ENCODE measurements at regions not wholly inside any gene's neighbourhood (a gene's known extent, or its start where the extent isn't known, plus 50 kb on each side); places are given as distances from the start of the nearest gene placed in this dataset.

GRCh38 chr1:56295949-56296929, 283.1 kb downstream of the PLPP3 start:
- Histone ChIP-seq H3K79me1 (ENCODE audit: low read depth, low read length) (no peaks in the 10 kb centered on the region), H3K56ac (replicated peaks; ENCODE audit: insufficient read length, low read depth, low read length) (no peak overlapping the region), H3K18ac (ENCODE audit: extremely low read depth, low read length) (no peak overlapping the region), H3K4me1 (replicated peaks in 1 of 4; ENCODE audit: control insufficient read depth in 3 of 4, insufficient read depth in 4 of 4, low read length in 3 of 4) (peaks cover 0 to 6% (median 1%) of the 10 kb centered on the region in 4 experiments; a peak in 5 of 7 replicates), H2BK20ac (ENCODE audit: low read length) (no peak overlapping the region), H2BK15ac (ENCODE audit: low read length) (no peak overlapping the region), H2BK5ac (ENCODE audit: low read depth, low read length) (no peak overlapping the region), H3K9ac (replicated peaks in 1 of 4; ENCODE audit: extremely low read depth in 1 of 4, low read depth in 3 of 4, low read length in 3 of 4) (no peak overlapping the region), H4K20me1 (replicated peaks in 1 of 2; ENCODE audit: control insufficient read depth in 1 of 2, insufficient read depth in 2 of 2, low read length in 2 of 2) (no peaks in the 10 kb centered on the region), H3K79me2 (ENCODE audit: control insufficient read depth in 1 of 2, insufficient read depth in 2 of 2, low read length in 2 of 2) (no peaks in the 10 kb centered on the region), H3K23ac (ENCODE audit: insufficient read length) (no peak overlapping the region), H4K5ac (ENCODE audit: insufficient read length, low read depth, low read length) (no peak overlapping the region), H3K27ac (ENCODE audit: low read depth, low read length) (no peak overlapping the region), H3K4me3 (ENCODE audit: extremely low read depth in 1 of 4, insufficient read depth in 2 of 4, low read depth in 3 of 4, low read length in 4 of 4) (no peak overlapping the region), H3K27me3 (replicated peaks in 1 of 4; ENCODE audit: control insufficient read depth in 3 of 4, extremely low read depth in 1 of 4, insufficient read depth in 3 of 4, low read length in 3 of 4) (no peaks in the 10 kb centered on the region), H2BK120ac (replicated peaks; ENCODE audit: low read depth, low read length) (no peak overlapping the region), H3K23me2 (ENCODE audit: low read depth, low read length) (no peaks in the 10 kb centered on the region; the same call in 1 of the 2 replicates), H4K8ac (ENCODE audit: extremely low read depth, insufficient read depth, low read length) (no peak overlapping the region), H3K9me3 (ENCODE audit: insufficient read depth in 2 of 2, low read depth in 1 of 2, low read length in 1 of 2) (no peaks in the 10 kb centered on the region), H4K91ac (replicated peaks; ENCODE audit: insufficient read length, low read length) (no peak overlapping the region), H2BK12ac (ENCODE audit: low read depth, low read length) (no peak overlapping the region), H3K4ac (replicated peaks; ENCODE audit: insufficient read length, low read depth, low read length) (no peak overlapping the region), H3K14ac (ENCODE audit: insufficient read length) (no peak overlapping the region), H3K4me2 (ENCODE audit: insufficient read depth in 1 of 2, low read depth in 2 of 2, low read length in 2 of 2) (no peak overlapping the region), H2AFZ (ENCODE audit: low read length) (no peak overlapping the region), H3K36me3 (ENCODE audit: control insufficient read depth in 2 of 4, insufficient read depth in 4 of 4, low read length in 3 of 4) (no peaks in the 10 kb centered on the region), H2AK5ac (ENCODE audit: low read depth, low read length) (no peak overlapping the region)
- FAIRE-seq (no peak), DNase-seq (ENCODE audit: low read depth in 1 of 2, low spot score in 2 of 2) (no peak)
- TF ChIP-seq GABPA (IDR thresholded peaks at IDR 0.05; ENCODE audit: borderline replicate concordance, insufficient read depth, low read length) (no peak), ZNF274 (IDR thresholded peaks at IDR 0.05; ENCODE audit: borderline replicate concordance, extremely low read depth, low read length) (no peak), NRF1 (IDR thresholded peaks at IDR 0.05; ENCODE audit: low read depth, low read length) (no peak), BRCA1 (IDR thresholded peaks at IDR 0.05; ENCODE audit: low read depth, low read length) (no peak)
- CTCF ChIA-PET (ENCODE audit: partially characterized antibody): interaction anchor here (1.2 kb wide), 1 partner anchor 126 kb away, joined by 3 read pairs; no protein-coding TSS in a partner anchor
- POLR2A ChIA-PET (ENCODE audit: partially characterized antibody): no interaction called here
- WGBS, 2 experiments (ENCODE audit: extremely low coverage in 1 of 2, insufficient coverage in 1 of 2, insufficient read length in 1 of 2, insufficient replicate concordance in 2 of 2, low coverage in 1 of 2, low lambda C conversion rate in 2 of 2, missing lambda C conversion rate in 1 of 2): 84% methylated on average over 4 of the region's 4 CpGs; no CpG with 5 or more reads in 1 of the 2 experiments
